HEK293T (cell line): ENCODE measurements at regions not wholly inside any gene's neighbourhood (a gene's known extent, or its start where the extent isn't known, plus 50 kb on each side); places are given as distances from the start of the nearest gene placed in this dataset.

Source experiments
- CTCF ChIA-PET: fragments of 350-600 bp; formaldehyde crosslinking; extraction: SDS; loops from one replicate; lab custom pipeline; 2021; ENCODE audit warnings: antibody characterized with exemption, inconsistent platforms; lab: Yijun Ruan, JAX
- POLR2A ChIA-PET: fragments of 350-600 bp; formaldehyde crosslinking; extraction: SDS; loops from one replicate; lab custom pipeline; 2020; ENCODE audit warnings: antibody characterized with exemption, inconsistent platforms; lab: Yijun Ruan, JAX
- DNase-seq: peaks from one replicate; pipeline ENCODE4 v3.0.0; 2012; ENCODE audit warnings: mixed read lengths; ENCODE audit errors: extremely low spot score
- ARNT ChIP-seq: fragments of 450-650 bp; IDR thresholded peaks from 2 replicates; pipeline ENCODE4 v1.6.1; 2017; ENCODE audit warnings: mild to moderate bottlenecking
- BHLHE40 ChIP-seq: fragments of 450-650 bp; IDR thresholded peaks from 2 replicates; pipeline ENCODE4 v1.6.1; 2016; ENCODE audit warnings: mild to moderate bottlenecking, moderate library complexity, borderline replicate concordance
- CTBP1 ChIP-seq: fragments of 450-650 bp; IDR thresholded peaks from 2 replicates; pipeline ENCODE4 v1.6.1; 2016; ENCODE audit warnings: borderline replicate concordance
- ELF4 ChIP-seq: fragments of 450-650 bp; IDR thresholded peaks from 2 replicates; pipeline ENCODE4 v1.6.1; 2017; ENCODE audit warnings: antibody characterized with exemption
- FOXA1 ChIP-seq: fragments of 450-650 bp; IDR thresholded peaks from 2 replicates; pipeline ENCODE4 v1.6.1; 2016; ENCODE audit warnings: mild to moderate bottlenecking
- FOXK2 ChIP-seq: fragments of 450-650 bp; IDR thresholded peaks from 2 replicates; pipeline ENCODE4 v1.6.1; 2016; ENCODE audit warnings: mild to moderate bottlenecking
- FOXM1 ChIP-seq: fragments of 450-650 bp; IDR thresholded peaks from 2 replicates; pipeline ENCODE4 v1.6.1; 2017; ENCODE audit warnings: mild to moderate bottlenecking, borderline replicate concordance
- HDGF ChIP-seq: fragments of 450-650 bp; IDR thresholded peaks from 2 replicates; pipeline ENCODE4 v1.6.1; 2017; ENCODE audit warnings: antibody characterized with exemption, borderline replicate concordance
- L3MBTL2 ChIP-seq: fragments of 450-650 bp; conservative IDR thresholded peaks from 2 replicates; pipeline ENCODE4 v1.6.1; 2016; ENCODE audit warnings: mild to moderate bottlenecking
- LEF1 ChIP-seq: fragments of 450-650 bp; IDR thresholded peaks from 2 replicates; pipeline ENCODE4 v1.6.1; 2017; ENCODE audit warnings: mild to moderate bottlenecking, borderline replicate concordance
- NFRKB ChIP-seq: fragments of 450-650 bp; IDR thresholded peaks from 2 replicates; pipeline ENCODE4 v1.6.1; 2016; ENCODE audit warnings: mild to moderate bottlenecking, moderate library complexity
- PKNOX1 ChIP-seq: fragments of 450-650 bp; IDR thresholded peaks from 2 replicates; pipeline ENCODE4 v1.6.1; 2016
- SP1 ChIP-seq: fragments of 450-650 bp; IDR thresholded peaks from 2 replicates; pipeline ENCODE4 v1.6.1; 2017
- SUZ12 ChIP-seq: fragments of 450-650 bp; IDR thresholded peaks from 2 replicates; pipeline ENCODE4 v1.6.1; 2016; ENCODE audit warnings: mild to moderate bottlenecking
- TARDBP ChIP-seq: fragments of 450-650 bp; IDR thresholded peaks from 2 replicates; pipeline ENCODE4 v1.6.1; 2016
- ZNF384 ChIP-seq: fragments of 450-650 bp; IDR thresholded peaks from 2 replicates; pipeline ENCODE4 v1.6.1; 2016

DNA sequence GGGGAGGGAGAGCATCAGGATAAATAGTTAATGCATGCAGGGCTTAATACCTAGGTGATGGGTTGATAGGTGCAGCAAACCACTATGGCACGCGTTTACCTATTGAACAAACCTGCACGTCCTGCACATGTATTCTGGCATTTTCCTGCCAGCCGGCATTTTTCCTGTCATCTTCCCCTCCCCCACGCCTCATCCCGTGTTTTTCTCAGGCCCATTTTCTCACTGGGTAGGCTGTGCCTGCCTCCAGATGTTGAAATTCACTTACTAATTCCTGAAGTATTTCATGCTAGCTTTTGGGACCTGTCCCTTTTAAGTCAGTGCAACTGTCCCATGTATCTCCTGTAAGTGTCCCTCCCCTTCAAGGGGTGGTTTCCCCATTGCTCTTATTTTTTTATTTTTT lies 220.3 kb upstream of the NPY start:
- no peak for TF ChIP-seq BHLHE40
- no peak for TF ChIP-seq FOXA1
- no peak for TF ChIP-seq ZNF384
- no peak for TF ChIP-seq SUZ12
- TF ChIP-seq ELF4, result no peak
- TF ChIP-seq SP1, result no peak
- DNase-seq, result no peak
- ChIA-PET POLR2A (no interaction called here), CTCF (no interaction called here)

DNA sequence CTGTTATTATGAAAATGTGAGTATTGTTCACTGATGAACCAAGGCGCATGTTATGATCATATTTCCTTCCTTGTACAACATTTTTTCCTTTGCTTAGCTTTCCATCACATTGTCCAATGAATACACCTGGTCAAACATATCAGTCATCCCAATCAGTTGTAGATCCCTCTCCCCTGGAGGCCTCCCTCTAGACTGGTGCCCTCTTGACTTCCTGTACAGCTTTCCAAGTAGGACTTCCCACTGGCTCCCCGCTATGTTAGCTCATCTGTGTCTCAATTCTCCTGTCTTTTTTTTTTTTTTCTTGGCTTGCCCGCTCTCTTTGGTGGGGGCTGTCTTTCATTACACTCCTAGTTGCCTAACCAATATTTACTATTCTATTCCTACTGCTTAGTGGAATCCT lies 214.2 kb upstream of the NPY start:
- POLR2A ChIA-PET, result no interaction called here
- DNase-seq, result no peak
- CTCF ChIA-PET, result no interaction called here

DNA sequence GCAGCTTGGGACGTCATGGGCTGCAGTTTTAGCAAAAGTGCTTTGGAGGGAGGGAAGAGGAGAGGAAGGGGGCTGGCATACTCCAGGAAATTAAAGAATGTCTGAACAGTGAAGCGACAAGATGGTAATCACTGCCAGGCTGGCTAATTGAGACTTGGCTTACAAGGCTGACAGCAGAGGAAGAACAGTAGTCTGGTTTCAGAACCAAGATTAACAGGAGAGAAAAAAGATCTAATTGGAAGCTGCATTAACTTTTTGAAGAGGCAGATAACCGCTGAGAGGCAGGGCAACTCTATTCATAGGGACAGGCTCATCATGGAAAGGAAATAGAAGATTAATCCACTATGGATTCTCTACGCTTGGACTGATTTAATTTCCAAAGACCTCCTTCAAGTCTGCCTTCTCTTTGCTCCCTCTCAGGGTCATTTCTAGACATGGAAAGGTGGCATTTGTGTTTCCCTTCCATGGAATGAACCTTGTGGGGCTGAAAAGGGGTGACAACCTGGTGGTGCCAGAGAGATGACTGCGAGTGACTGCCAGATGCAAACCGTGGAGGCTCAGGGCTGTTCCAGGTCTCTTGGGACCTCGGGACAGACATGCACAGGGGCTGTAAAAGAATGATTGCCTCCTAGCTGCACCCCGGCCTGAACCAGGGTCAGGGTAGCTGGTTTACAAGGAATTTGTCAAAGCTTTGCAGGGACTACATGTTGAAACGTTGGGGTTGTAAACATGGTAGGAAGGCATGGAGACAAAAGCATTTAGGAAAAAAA lies 210.2 kb upstream of the NPY start:
- POLR2A ChIA-PET, result no interaction called here
- CTCF ChIA-PET, result no interaction called here
- no peak for DNase-seq
- TF ChIP-seq TARDBP (no peak), NFRKB (no peak), LEF1 (no peak), HDGF (no peak), ELF4 (no peak), CTBP1 (no peak), FOXA1 (no peak), ARNT (no peak), BHLHE40 (no peak), SP1 (no peak), ZNF384 (no peak), FOXM1 (no peak), L3MBTL2 (no peak)

More for the DNA sequence above, 214.2 kb upstream of the NPY start:
- TF ChIP-seq FOXM1 (no peak), L3MBTL2 (no peak), HDGF (no peak), BHLHE40 (no peak)

- ChIA-PET POLR2A (no interaction called here), CTCF (no interaction called here)
- DNase-seq, result no peak
- TF ChIP-seq ZNF384 (peak; percentile 37; the same call in 1 of the 2 replicates), PKNOX1 (peak; percentile 60), SP1 (no peak)
Observed at GRCh38 chr7:24075426-24075810, 208.6 kb upstream of the NPY start.

GRCh38 chr7:24082826-24083225 lies 201.2 kb upstream of the NPY start:
- no peak for TF ChIP-seq CTBP1
- TF ChIP-seq FOXA1, result no peak
- no peak for TF ChIP-seq ELF4
- TF ChIP-seq PKNOX1, result no peak
- TF ChIP-seq SP1, result no peak
- no peak for TF ChIP-seq LEF1
- TF ChIP-seq FOXK2, result no peak
- TF ChIP-seq ZNF384, result no peak
- no peak for TF ChIP-seq FOXM1
- TF ChIP-seq ARNT, result no peak
- TF ChIP-seq TARDBP, result no peak
- no peak for TF ChIP-seq SUZ12
- no peak for TF ChIP-seq BHLHE40
- TF ChIP-seq HDGF, result no peak
- no peak for TF ChIP-seq L3MBTL2
- no peak for TF ChIP-seq NFRKB
- ChIA-PET POLR2A (no interaction called here), CTCF (no interaction called here)
- DNase-seq, result no peak

GRCh38 chr7:24102988-24103387 lies 181.0 kb upstream of the NPY start:
- ChIA-PET CTCF (no interaction called here), POLR2A (no interaction called here)
- no peak for DNase-seq
- no peak for TF ChIP-seq FOXA1
- TF ChIP-seq PKNOX1, result no peak
- no peak for TF ChIP-seq L3MBTL2
- no peak for TF ChIP-seq SUZ12
- no peak for TF ChIP-seq ZNF384
- no peak for TF ChIP-seq NFRKB
- no peak for TF ChIP-seq TARDBP
- TF ChIP-seq FOXM1, result no peak
- no peak for TF ChIP-seq CTBP1
- no peak for TF ChIP-seq HDGF
- no peak for TF ChIP-seq ELF4
- TF ChIP-seq SP1, result no peak
- TF ChIP-seq FOXK2, result no peak
- no peak for TF ChIP-seq LEF1
- TF ChIP-seq BHLHE40, result no peak
- no peak for TF ChIP-seq ARNT
